ENCODE measurements at regions not wholly inside any gene's neighbourhood (a gene's known extent, or its start where the extent isn't known, plus 50 kb on each side); places are given as distances from the start of the nearest gene placed in this dataset.

DNA sequence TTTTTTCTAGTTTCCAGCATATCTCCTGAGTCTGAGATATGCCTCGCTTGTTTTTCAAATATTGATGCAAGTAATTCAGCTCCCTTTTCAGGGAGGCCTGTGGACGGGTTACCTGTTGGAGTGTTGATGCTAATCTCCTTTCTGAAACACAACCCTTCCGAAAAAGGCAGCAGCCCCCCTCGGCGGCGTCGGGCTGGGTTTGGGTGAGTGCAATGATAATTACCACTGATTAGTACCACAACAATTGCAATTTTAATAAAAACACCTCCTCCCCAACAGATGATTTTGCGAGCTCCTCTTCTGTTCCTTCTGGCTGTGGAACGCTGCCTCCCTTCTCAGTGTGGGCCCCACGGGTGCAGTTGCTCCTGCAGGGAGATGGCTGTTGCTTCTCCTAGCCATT is 66.3 kb downstream of the PTGR3 start:
- H3K36me3 ChIP-seq (ENCODE audit: insufficient read depth, low read length) = no peaks in the 10 kb centered on the region

GRCh38 chr18:75141734-75142133 is 67.2 kb downstream of the PTGR3 start:
- H3K9me3 ChIP-seq (ENCODE audit: low read depth, low read length) = no peaks in the 10 kb centered on the region
- no peak overlapping the region for H3K4me3 ChIP-seq
- TF ChIP-seq FOXP2 (optimal IDR thresholded peaks at IDR 0.05; ENCODE audit: control extremely low read depth, extremely low read length, insufficient read depth) (no peak), EZH2 (IDR thresholded peaks at IDR 0.05) (no peak), POLR2AphosphoS5 (IDR thresholded peaks at IDR 0.05; ENCODE audit: borderline replicate concordance, low read depth, low read length) (no peak)
- no peak for DNase-seq (ENCODE audit: low read depth, low spot score)
- no peaks in the 10 kb centered on the region for H3K36me3 ChIP-seq (ENCODE audit: insufficient read depth, low read length)
- no peak overlapping the region for H3K9ac ChIP-seq (ENCODE audit: insufficient read length)
- no peak overlapping the region for H3K27ac ChIP-seq

More for the DNA sequence above, 66.3 kb downstream of the PTGR3 start:
- Histone ChIP-seq H3K9ac (ENCODE audit: insufficient read length) (no peak overlapping the region), H3K9me3 (ENCODE audit: low read depth, low read length) (no peaks in the 10 kb centered on the region), H3K27ac (no peak overlapping the region), H3K4me3 (no peak overlapping the region)
- TF ChIP-seq POLR2AphosphoS5 (IDR thresholded peaks at IDR 0.05; ENCODE audit: borderline replicate concordance, low read depth, low read length) = no peak
- no peak for DNase-seq (ENCODE audit: low read depth, low spot score)

GRCh38 chr18:75141166-75141565 is 67.8 kb downstream of the PTGR3 start:
- Histone ChIP-seq H3K36me3 (ENCODE audit: insufficient read depth, low read length) (no peaks in the 10 kb centered on the region), H3K9ac (ENCODE audit: insufficient read length) (no peak overlapping the region), H3K4me3 (no peak overlapping the region), H3K27ac (no peak overlapping the region), H3K9me3 (ENCODE audit: low read depth, low read length) (no peaks in the 10 kb centered on the region)
- DNase-seq (ENCODE audit: low read depth, low spot score) = no peak
- TF ChIP-seq POLR2AphosphoS5 (IDR thresholded peaks at IDR 0.05; ENCODE audit: borderline replicate concordance, low read depth, low read length) (no peak), EZH2 (IDR thresholded peaks at IDR 0.05) (no peak), FOXP2 (optimal IDR thresholded peaks at IDR 0.05; ENCODE audit: control extremely low read depth, extremely low read length, insufficient read depth) (no peak)

DNA sequence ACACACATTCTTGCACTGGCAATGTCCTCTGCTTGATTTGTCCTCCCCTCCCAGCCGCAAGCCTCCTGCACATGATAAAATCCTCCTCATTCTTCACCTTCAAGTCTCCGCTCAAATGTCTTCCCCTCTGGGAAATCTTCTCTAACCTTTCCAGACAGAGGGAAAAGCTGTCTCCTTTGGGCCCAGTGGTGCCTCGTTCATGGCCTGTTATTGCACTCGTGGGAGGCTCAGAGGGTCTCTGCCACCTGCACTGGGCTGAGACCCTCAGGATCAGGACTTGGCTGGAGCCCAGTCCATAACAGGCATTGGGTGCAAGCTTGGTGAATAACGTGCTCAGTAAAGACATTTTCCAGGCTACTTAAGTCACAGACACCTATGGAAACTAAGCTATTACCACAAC is 68.6 kb downstream of the PTGR3 start:
- TF ChIP-seq EZH2 (IDR thresholded peaks at IDR 0.05) (no peak), POLR2AphosphoS5 (IDR thresholded peaks at IDR 0.05; ENCODE audit: borderline replicate concordance, low read depth, low read length) (no peak), FOXP2 (optimal IDR thresholded peaks at IDR 0.05; ENCODE audit: control extremely low read depth, extremely low read length, insufficient read depth) (no peak)
- H3K4me3 ChIP-seq = no peak overlapping the region
- no peaks in the 10 kb centered on the region for H3K9me3 ChIP-seq (ENCODE audit: low read depth, low read length)
- no peaks in the 10 kb centered on the region for H3K36me3 ChIP-seq (ENCODE audit: insufficient read depth, low read length)
- no peak overlapping the region for H3K27ac ChIP-seq
- no peak for DNase-seq (ENCODE audit: low read depth, low spot score)
- H3K9ac ChIP-seq (ENCODE audit: insufficient read length) = no peak overlapping the region

DNA sequence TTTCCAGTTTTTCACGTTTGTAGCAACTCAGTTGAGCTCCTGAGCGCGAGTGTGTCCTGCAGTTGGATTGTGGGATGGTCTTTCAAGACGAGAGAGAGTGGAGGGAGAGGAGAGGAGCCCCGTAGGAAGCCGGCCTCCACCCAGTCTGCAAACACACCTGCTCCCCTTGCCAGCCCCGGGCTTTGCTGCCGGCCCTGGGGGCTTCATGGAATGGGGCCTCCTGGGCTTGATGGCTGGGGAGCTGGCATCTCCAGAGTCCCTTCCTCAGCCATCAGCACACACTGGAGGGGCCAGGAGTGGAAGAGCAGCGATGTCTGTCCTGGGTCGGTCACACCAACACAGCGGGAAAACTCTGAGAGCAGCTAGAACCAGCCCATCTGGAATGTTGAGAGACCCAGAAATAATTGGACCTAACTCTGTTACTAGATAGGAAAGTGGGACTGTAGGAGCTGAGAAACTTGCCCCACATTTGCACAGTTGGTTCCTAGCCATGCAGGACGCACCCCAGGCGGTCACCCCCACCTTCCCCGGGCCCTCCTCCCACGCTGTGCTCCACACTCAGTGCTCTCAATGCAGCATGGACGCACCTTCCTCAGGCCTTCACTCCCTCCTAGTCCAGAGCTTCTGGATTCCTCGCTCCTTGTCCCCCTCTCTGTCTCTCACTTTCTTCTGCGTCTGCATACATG is 69.6 kb downstream of the PTGR3 start:
- Histone ChIP-seq H3K9ac (ENCODE audit: insufficient read length) (no peak overlapping the region), H3K27ac (no peak overlapping the region), H3K9me3 (ENCODE audit: low read depth, low read length) (no peaks in the 10 kb centered on the region), H3K36me3 (ENCODE audit: insufficient read depth, low read length) (no peaks in the 10 kb centered on the region), H3K4me3 (no peak overlapping the region)
- no peak for TF ChIP-seq EZH2 (IDR thresholded peaks at IDR 0.05)
- TF ChIP-seq POLR2AphosphoS5 (IDR thresholded peaks at IDR 0.05; ENCODE audit: borderline replicate concordance, low read depth, low read length) = no peak
- TF ChIP-seq FOXP2 (optimal IDR thresholded peaks at IDR 0.05; ENCODE audit: control extremely low read depth, extremely low read length, insufficient read depth) = no peak
- no peak for DNase-seq (ENCODE audit: low read depth, low spot score)

DNA sequence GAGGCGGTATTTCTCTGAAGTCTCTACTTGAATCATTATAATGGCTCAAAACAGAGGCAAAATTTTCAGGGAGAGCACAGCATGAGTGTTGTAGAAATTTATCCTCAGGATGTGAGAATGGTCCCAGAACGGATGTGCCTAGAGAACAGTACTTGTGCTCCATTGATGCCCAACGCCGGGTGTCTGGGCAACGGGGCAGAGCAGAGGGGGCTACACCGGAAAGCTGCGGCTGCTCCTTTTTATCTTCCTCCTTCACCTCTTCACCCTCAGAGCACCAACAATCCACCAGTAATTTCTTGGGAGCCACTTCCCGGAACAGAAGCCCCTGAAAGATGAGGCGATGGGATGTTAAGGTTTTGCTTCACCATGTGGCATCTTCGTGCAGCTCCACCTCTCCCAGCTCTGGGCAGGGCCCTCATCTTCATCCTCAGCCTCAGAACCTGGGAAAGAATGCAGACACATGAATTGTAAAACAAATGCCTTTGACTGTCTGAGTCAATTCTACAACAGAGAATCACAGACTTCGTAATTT is 71.5 kb downstream of the PTGR3 start:
- no peak overlapping the region for H3K9ac ChIP-seq (ENCODE audit: insufficient read length)
- DNase-seq (ENCODE audit: low read depth, low spot score) = no peak
- no peaks in the 10 kb centered on the region for H3K36me3 ChIP-seq (ENCODE audit: insufficient read depth, low read length)
- H3K27ac ChIP-seq = no peak overlapping the region
- no peak overlapping the region for H3K4me3 ChIP-seq
- TF ChIP-seq EZH2 (IDR thresholded peaks at IDR 0.05) (no peak), POLR2AphosphoS5 (IDR thresholded peaks at IDR 0.05; ENCODE audit: borderline replicate concordance, low read depth, low read length) (no peak), FOXP2 (optimal IDR thresholded peaks at IDR 0.05; ENCODE audit: control extremely low read depth, extremely low read length, insufficient read depth) (no peak)
- H3K9me3 ChIP-seq (ENCODE audit: low read depth, low read length) = no peaks in the 10 kb centered on the region

DNA sequence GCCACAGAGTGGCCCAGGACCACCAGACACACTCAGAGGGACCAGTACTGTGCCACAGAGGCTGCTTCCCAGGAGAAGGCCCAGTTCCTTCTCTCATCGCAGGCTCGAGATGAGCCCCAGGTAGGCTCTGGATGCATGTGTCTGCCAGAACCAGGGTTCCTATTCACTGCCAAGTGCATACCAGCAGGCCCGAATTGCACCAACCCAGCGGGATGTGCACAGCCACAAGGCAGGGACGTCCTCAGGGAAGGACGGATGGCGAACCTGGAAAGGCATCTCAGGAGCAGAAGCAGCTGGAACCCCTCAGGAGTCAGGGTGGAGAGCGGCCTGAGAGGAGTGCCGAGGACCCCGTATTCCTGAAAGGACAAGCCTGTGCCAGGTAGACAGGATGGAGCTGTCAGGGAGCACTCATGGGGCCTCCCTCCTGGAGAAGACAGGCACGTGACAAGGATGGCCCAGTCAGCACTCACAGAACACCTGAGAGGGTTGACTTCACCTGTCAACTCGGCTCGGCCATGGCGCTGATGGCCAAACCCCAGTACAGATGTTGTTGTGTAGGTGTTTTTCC is 73.7 kb downstream of the PTGR3 start:
- no peak for DNase-seq (ENCODE audit: low read depth, low spot score)
- H3K4me3 ChIP-seq = no peak overlapping the region
- no peak for TF ChIP-seq FOXP2 (optimal IDR thresholded peaks at IDR 0.05; ENCODE audit: control extremely low read depth, extremely low read length, insufficient read depth)
- TF ChIP-seq POLR2AphosphoS5 (IDR thresholded peaks at IDR 0.05; ENCODE audit: borderline replicate concordance, low read depth, low read length) = no peak
- TF ChIP-seq EZH2 (IDR thresholded peaks at IDR 0.05) = no peak

GRCh38 chr18:75134611-75134975 is 74.3 kb downstream of the PTGR3 start:
- no peak for TF ChIP-seq FOXP2 (optimal IDR thresholded peaks at IDR 0.05; ENCODE audit: control extremely low read depth, extremely low read length, insufficient read depth)
- TF ChIP-seq POLR2AphosphoS5 (IDR thresholded peaks at IDR 0.05; ENCODE audit: borderline replicate concordance, low read depth, low read length) = no peak
- no peak for TF ChIP-seq EZH2 (IDR thresholded peaks at IDR 0.05)
- Histone ChIP-seq H3K9me3 (ENCODE audit: low read depth, low read length) (no peaks in the 10 kb centered on the region), H3K9ac (ENCODE audit: insufficient read length) (no peak overlapping the region), H3K36me3 (ENCODE audit: insufficient read depth, low read length) (no peaks in the 10 kb centered on the region), H3K4me3 (no peak overlapping the region), H3K27ac (no peak overlapping the region)
- DNase-seq (ENCODE audit: low read depth, low spot score) = no peak

More for the DNA sequence above, 73.7 kb downstream of the PTGR3 start:
- H3K9ac ChIP-seq (ENCODE audit: insufficient read length) = no peak overlapping the region
- H3K27ac ChIP-seq = no peak overlapping the region
- no peaks in the 10 kb centered on the region for H3K9me3 ChIP-seq (ENCODE audit: low read depth, low read length)
- no peaks in the 10 kb centered on the region for H3K36me3 ChIP-seq (ENCODE audit: insufficient read depth, low read length)
